ACC112 (cell line): ENCODE measurements at regions not wholly inside any gene's neighbourhood (a gene's known extent, or its start where the extent isn't known, plus 50 kb on each side); places are given as distances from the start of the nearest gene placed in this dataset.
A peak's percentile ranks its signal among the peaks of the same experiment; 100 is the strongest.

Experiments used
- H2AFZ ChIP-seq: fragments of 200-600 bp; sonication (generic); one replicate; pipeline ENCODE4 v1.6.0; 2017; ENCODE audit warnings: antibody characterized with exemption, low read length; ENCODE audit not compliant: unreplicated experiment
- H3K27ac ChIP-seq: fragments of 200-600 bp; sonication (generic); 2 replicates; pipeline ENCODE4 v1.5.1; 2014; ENCODE audit warnings: low read depth, mild to moderate bottlenecking, antibody characterized with exemption, low read length, moderate library complexity
- H3K27me3 ChIP-seq: fragments of 200-600 bp; sonication (generic); 2 replicates; pipeline ENCODE4 v1.6.1; 2014; ENCODE audit warnings: mild to moderate bottlenecking, antibody characterized with exemption, low read length, moderate library complexity, mixed read lengths; ENCODE audit not compliant: insufficient read depth
- H3K36me3 ChIP-seq: fragments of 200-600 bp; sonication (generic); 2 replicates; pipeline ENCODE4 v1.6.1; 2016; ENCODE audit warnings: mild to moderate bottlenecking, antibody characterized with exemption, low read length, moderate library complexity, mixed read lengths; ENCODE audit not compliant: insufficient read depth
- H3K4me1 ChIP-seq: fragments of 200-600 bp; sonication (generic); one replicate; pipeline ENCODE4 v1.6.1; 2016; ENCODE audit warnings: low read length, mixed read lengths; ENCODE audit not compliant: insufficient read depth, unreplicated experiment, control insufficient read depth
- H3K4me3 ChIP-seq: fragments of 200-600 bp; sonication (generic); 2 replicates; pipeline ENCODE4 v1.5.1; 2014; ENCODE audit warnings: mild to moderate bottlenecking, low read depth, low read length
- H3K79me2 ChIP-seq: fragments of 200-600 bp; sonication (generic); one replicate; pipeline ENCODE4 v1.6.0; 2016; ENCODE audit warnings: low read length; ENCODE audit not compliant: control insufficient read depth, unreplicated experiment, insufficient read depth

DNA sequence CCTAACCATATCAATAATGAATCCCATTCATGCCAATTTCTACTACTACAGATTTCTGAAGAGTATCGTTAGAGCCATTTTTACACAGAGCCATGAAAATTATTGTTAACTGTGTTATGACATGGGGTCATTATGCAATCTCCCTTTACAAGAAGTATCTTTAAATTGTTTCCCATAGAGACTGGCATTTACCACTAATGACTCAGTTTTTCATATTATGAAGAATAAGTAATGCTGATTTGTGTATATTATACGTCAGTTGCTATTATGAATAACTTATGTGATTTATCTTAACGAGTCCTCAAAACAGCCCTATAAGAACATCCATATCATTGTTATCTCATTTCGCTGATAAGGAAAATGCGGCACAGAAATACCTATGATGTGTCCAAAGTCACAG lies 173.8 kb downstream of the KCNJ2 start:
- no peaks in the 10 kb centered on the region for H3K27me3 ChIP-seq
- no peak overlapping the region for H3K4me3 ChIP-seq
- H3K36me3 ChIP-seq: no peaks in the 10 kb centered on the region
- H2AFZ ChIP-seq: peak overlapping the region; percentile 85
- H3K27ac ChIP-seq: no peak overlapping the region
- H3K79me2 ChIP-seq: no peaks in the 10 kb centered on the region
- H3K4me1 ChIP-seq: peaks cover 13% of the 10 kb centered on the region

DNA sequence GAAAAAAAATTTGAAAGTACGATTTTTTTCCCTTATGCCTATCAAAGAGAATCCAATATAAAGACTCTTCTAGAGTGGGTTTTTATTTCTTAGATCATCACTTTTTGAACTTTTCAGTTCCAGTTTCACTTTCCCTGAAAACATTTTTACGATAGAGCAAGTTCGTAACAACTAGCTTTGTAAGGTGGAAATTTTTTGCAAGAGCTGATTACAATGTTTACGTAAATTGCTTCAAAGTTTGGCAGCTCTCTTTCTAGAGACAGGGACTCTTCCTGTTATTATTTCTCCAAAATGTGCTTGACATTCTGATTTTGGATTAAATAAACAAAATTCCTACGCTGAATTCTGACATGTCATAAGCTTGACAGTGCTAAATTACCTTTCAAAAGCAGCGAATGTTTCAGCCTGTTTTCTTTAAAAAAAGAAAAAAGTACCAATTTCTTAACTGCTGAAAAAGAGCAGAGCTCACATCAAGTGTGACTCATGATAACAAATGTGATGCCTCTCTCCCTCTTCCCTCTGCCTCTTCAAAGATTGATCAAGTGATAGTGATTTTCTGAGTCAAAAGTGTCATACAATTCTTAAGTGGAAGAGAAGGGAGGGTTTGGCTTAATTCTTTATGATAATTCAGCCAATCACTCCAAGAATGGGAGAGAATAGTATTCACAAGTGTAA lies 175.2 kb downstream of the KCNJ2 start:
- H3K27ac ChIP-seq: peak overlapping the region; percentile 61
- peaks cover 13% of the 10 kb centered on the region for H3K4me1 ChIP-seq
- H3K79me2 ChIP-seq: no peaks in the 10 kb centered on the region
- no peaks in the 10 kb centered on the region for H3K36me3 ChIP-seq
- peak overlapping the region; percentile 85 for H2AFZ ChIP-seq
- H3K27me3 ChIP-seq: no peaks in the 10 kb centered on the region
- peak overlapping the region; percentile 72 for H3K4me3 ChIP-seq

DNA sequence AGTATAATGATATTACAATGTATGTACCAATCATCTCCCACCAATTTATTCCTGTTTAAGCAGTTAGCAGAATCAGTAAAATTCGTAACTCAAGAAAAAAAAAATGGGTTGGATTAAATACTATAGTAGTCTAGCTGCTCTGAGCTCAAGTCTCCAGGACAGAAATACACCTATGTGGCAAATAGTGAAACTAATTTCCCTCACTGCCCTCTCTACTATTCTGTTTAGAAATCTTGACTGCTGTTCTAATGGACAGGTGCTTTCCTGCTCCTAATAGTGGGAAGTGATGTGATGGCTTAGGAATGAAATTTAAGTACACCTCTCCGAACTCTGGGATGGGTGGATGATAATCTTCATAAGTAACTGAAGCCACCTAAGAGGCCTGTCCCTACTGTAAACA lies 175.7 kb downstream of the KCNJ2 start:
- H3K36me3 ChIP-seq: no peaks in the 10 kb centered on the region
- H3K27me3 ChIP-seq: no peaks in the 10 kb centered on the region

DNA sequence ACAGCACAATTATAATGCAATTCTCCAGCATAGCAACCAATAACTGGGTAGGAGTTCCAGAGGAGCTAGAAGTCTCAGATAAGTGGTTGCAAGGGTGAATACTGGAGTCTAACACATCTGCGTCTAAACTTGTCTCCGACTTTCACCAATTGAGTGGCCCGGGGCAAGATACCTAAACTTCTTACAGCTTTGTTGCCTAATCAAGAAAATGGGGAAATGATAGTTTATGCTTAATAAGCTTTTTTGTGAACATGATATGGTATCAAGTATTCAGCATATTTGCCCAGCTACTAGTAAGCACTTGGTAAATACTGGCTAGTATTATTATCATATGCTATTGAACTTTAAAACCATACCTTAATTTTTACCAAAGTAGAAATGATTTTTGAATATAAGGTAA lies 183.5 kb downstream of the KCNJ2 start:
- Histone ChIP-seq H3K4me3 (no peak overlapping the region), H2AFZ (no peak overlapping the region), H3K4me1 (peaks cover 6% of the 10 kb centered on the region), H3K36me3 (no peaks in the 10 kb centered on the region), H3K27me3 (no peaks in the 10 kb centered on the region), H3K27ac (no peak overlapping the region), H3K79me2 (no peaks in the 10 kb centered on the region)

More for the DNA sequence above, 175.7 kb downstream of the KCNJ2 start:
- Histone ChIP-seq H3K4me3 (peak overlapping the region; percentile 72; the same call in 1 of the 2 replicates), H2AFZ (peak overlapping the region; percentile 85), H3K4me1 (peaks cover 13% of the 10 kb centered on the region), H3K27ac (peak overlapping the region; percentile 61), H3K79me2 (no peaks in the 10 kb centered on the region)

DNA sequence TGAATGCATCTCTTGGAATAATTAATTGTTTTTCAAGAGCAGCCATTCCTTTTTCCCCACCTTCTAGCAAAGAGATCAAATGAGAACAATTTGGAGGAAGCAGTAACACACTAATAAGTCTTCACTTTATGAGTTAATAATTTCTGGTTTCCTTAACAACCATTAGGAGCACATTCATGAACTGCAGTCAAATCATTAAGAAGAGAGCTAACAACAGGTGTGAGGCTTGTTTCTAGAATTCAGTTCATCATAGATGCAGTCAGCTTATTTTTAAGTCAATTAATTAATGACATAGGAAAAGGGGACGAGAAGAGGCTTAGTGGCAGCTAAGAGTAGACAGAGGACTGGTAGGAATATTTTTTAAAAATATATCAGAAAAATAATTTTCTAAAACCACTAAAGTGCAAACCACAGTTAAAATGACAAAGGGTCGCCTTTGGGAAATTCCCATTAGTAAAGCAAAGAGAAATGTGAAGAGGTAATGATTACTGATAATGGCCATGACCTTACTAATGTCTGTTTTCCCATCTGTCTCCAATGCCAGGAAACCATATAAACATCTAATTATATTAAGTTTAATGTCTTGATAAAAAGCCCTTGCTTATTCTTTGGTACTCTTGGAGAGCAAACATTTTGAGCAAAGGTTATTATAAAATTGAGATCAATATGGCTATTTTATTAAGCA lies 184.2 kb downstream of the KCNJ2 start:
- no peak overlapping the region for H3K4me3 ChIP-seq
- no peaks in the 10 kb centered on the region for H3K79me2 ChIP-seq
- H3K36me3 ChIP-seq: no peaks in the 10 kb centered on the region
- no peak overlapping the region for H2AFZ ChIP-seq
- no peaks in the 10 kb centered on the region for H3K27me3 ChIP-seq
- peaks cover 6% of the 10 kb centered on the region for H3K4me1 ChIP-seq
- H3K27ac ChIP-seq: no peak overlapping the region

DNA sequence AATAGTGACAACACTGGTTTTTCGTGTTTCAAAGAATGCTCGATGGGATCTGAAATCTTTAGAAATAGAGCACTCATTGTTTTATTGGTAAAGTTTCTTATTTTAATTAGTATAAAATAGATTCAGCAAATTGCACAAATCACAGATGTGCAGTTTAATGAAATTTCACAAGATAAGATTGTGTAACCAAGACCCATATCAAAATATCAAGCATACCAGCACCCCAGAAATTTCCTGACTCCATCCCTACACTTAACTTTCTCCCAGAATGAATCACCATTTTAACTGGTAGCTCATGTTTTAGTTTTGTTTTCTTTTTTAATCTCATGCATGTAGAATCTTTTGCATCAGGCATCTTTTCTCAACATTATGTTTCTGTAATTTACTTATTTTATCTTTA lies 185.9 kb downstream of the KCNJ2 start:
- Histone ChIP-seq H3K27me3 (no peaks in the 10 kb centered on the region), H3K79me2 (no peaks in the 10 kb centered on the region), H3K4me1 (peaks cover 6% of the 10 kb centered on the region), H3K27ac (no peak overlapping the region), H2AFZ (no peak overlapping the region), H3K36me3 (no peaks in the 10 kb centered on the region), H3K4me3 (no peak overlapping the region)

DNA sequence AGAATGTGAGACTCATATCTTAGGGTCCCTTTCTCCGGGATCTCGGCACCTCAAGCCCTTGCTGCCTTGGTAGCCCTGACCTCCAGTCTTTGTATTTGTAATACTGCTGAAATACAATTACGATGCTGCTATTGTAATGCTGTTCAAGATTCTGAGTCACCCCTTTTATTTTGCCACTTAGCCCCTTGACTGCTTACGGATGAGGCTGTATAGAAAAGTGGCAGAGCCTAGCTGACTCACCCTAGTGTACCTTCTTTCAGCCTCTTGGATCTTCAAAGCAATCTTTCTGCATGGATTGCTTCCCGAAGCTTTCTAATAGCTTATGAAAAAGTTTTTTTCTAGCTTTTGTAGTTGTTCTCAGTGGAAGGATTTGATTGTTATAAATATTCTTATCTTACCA lies 187.9 kb downstream of the KCNJ2 start:
- Histone ChIP-seq H3K79me2 (no peaks in the 10 kb centered on the region), H3K27ac (no peak overlapping the region), H3K36me3 (no peaks in the 10 kb centered on the region), H3K27me3 (no peaks in the 10 kb centered on the region), H2AFZ (no peak overlapping the region), H3K4me3 (no peak overlapping the region), H3K4me1 (peaks cover 6% of the 10 kb centered on the region)

DNA sequence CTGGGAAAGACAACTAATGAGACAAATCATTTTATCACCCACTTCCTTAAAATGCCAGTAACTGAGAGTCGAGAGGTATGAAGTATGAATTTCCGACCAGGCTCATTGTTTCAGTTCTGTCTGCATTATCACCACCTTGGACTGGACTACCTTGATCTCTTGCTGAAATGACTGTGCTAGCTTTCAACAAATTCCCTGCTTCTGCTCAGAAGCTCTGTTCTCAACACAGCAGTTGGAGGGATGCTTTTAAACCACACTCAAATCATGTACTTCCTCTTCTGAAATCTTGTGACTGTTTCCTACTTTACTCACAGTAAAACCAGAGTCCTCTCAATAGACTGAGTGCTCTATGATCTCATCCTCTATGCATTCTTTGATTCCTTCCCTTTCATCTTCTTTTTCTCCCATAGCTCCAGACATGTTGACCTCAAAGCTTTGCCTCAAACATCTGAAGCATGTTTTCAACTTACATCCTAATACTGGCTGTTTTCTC lies 195.8 kb downstream of the KCNJ2 start:
- no peaks in the 10 kb centered on the region for H3K27me3 ChIP-seq
- no peak overlapping the region for H3K27ac ChIP-seq
- H2AFZ ChIP-seq: no peak overlapping the region
- H3K79me2 ChIP-seq: no peaks in the 10 kb centered on the region
- H3K4me3 ChIP-seq: no peak overlapping the region
- no peaks in the 10 kb centered on the region for H3K4me1 ChIP-seq
- H3K36me3 ChIP-seq: no peaks in the 10 kb centered on the region

DNA sequence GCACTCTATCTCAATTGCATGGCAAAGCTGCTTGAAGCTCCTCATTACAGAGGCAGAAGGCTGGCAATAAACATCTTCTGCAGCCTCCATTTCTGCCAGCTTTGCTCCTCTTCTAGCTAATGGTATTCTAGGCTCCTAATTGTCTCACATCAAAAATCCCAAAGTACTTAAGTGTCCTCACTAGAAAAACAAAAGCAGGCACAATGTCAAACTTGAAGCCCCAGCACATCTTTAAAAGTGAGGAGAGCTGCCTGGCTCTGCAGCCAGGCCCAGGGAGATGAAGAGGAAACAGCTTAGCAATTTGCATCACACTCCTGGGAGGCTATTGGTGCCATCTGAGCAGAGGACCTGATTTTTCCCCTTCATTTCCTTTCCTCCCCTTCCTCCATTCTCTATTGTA lies 197.1 kb downstream of the KCNJ2 start:
- no peak overlapping the region for H3K27ac ChIP-seq
- no peaks in the 10 kb centered on the region for H3K4me1 ChIP-seq
- no peaks in the 10 kb centered on the region for H3K27me3 ChIP-seq
- H2AFZ ChIP-seq: no peak overlapping the region
- no peaks in the 10 kb centered on the region for H3K36me3 ChIP-seq
- H3K4me3 ChIP-seq: no peak overlapping the region
- H3K79me2 ChIP-seq: no peaks in the 10 kb centered on the region

DNA sequence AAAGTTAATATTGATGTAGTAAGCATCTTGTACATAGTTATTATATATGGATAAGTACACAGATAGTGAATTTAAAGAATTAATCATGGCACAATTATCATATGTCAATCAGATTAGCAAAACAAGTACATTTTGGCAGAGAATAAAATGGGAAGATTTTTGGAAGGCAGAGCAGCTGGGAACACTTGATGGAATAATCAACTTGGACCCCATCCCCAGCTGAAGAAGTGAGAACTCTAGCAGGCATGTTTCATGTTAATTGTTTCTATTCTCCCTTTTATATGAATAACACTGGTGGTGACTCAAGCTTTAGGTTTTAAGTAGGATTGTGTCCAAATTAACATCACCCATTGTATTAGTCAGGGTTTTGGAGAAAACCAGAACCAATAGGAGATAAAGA lies 198.7 kb downstream of the KCNJ2 start:
- Histone ChIP-seq H3K4me3 (no peak overlapping the region), H3K79me2 (no peaks in the 10 kb centered on the region), H3K4me1 (no peaks in the 10 kb centered on the region), H3K27ac (no peak overlapping the region), H2AFZ (no peak overlapping the region), H3K27me3 (no peaks in the 10 kb centered on the region), H3K36me3 (no peaks in the 10 kb centered on the region)

DNA sequence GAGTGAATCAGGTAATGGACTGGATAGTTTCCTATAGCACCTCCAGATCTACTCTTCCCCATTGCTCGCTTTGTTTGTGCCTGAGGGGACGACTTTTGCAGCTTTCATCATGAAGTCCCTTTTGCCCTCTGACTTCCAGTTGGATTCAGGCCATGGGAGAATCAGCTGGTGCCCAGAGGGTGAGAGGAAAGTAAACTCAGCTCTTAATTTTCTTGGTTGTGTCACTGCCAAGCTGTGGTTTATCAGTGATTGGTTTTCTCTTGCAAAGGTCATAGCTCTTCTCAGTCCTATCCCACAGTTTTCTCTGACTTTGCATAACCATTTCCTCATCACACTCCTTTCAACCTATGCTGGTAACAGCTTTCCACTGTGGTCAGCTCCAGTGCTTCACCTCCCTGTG lies 200.1 kb downstream of the KCNJ2 start:
- no peaks in the 10 kb centered on the region for H3K4me1 ChIP-seq
- H3K4me3 ChIP-seq: no peak overlapping the region
- no peak overlapping the region for H2AFZ ChIP-seq
- no peaks in the 10 kb centered on the region for H3K27me3 ChIP-seq
- H3K36me3 ChIP-seq: no peaks in the 10 kb centered on the region
- H3K79me2 ChIP-seq: no peaks in the 10 kb centered on the region
- no peak overlapping the region for H3K27ac ChIP-seq
